ENCODE measurements at regions not wholly inside any gene's neighbourhood (a gene's known extent, or its start where the extent isn't known, plus 50 kb on each side); places are given as distances from the start of the nearest gene placed in this dataset.

- TF ChIP-seq POLR2A (IDR thresholded peaks at IDR 0.05), result no peak
- TF ChIP-seq, protein P1, sequence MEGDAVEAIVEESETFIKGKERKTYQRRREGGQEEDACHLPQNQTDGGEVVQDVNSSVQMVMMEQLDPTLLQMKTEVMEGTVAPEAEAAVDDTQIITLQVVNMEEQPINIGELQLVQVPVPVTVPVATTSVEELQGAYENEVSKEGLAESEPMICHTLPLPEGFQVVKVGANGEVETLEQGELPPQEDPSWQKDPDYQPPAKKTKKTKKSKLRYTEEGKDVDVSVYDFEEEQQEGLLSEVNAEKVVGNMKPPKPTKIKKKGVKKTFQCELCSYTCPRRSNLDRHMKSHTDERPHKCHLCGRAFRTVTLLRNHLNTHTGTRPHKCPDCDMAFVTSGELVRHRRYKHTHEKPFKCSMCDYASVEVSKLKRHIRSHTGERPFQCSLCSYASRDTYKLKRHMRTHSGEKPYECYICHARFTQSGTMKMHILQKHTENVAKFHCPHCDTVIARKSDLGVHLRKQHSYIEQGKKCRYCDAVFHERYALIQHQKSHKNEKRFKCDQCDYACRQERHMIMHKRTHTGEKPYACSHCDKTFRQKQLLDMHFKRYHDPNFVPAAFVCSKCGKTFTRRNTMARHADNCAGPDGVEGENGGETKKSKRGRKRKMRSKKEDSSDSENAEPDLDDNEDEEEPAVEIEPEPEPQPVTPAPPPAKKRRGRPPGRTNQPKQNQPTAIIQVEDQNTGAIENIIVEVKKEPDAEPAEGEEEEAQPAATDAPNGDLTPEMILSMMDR (IDR thresholded peaks at IDR 0.05), result no peak
These were observed 223.0 kb downstream of the UBE2E3 start for GRCh38 chr2:181203412-181203811.
